Uterus (tissue), 2 donors: ENCODE measurements at regions not wholly inside any gene's neighbourhood (a gene's known extent, or its start where the extent isn't known, plus 50 kb on each side); places are given as distances from the start of the nearest gene placed in this dataset.
"Not testable (repeated sequence)": the region's sequence is repeated elsewhere in the genome, so short reads cannot be mapped to it uniquely, and the experiment has no call there.

Source experiments
- POLR2A ChIP-seq, 2 donors: fragments of 450-650 bp; IDR thresholded peaks; one replicate each; pipeline ENCODE4 v1.6.1; 2016; ENCODE audit warnings: antibody characterized with exemption in 2 of 2, mild to moderate bottlenecking in 1 of 2, moderate library complexity in 1 of 2
- TF ChIP-seq, protein P1 (sequence below), 4 experiments: fragments of 200-600 bp in 2 of 4; fragments of 450-650 bp in 2 of 4; sonication (generic) in 2 of 4; IDR thresholded peaks; one replicate each; pipeline ENCODE4 v1.5.1; 2016 to 2019; ENCODE audit warnings: antibody characterized with exemption in 4 of 4, mild to moderate bottlenecking in 2 of 4, moderate library complexity in 1 of 4

DNA sequence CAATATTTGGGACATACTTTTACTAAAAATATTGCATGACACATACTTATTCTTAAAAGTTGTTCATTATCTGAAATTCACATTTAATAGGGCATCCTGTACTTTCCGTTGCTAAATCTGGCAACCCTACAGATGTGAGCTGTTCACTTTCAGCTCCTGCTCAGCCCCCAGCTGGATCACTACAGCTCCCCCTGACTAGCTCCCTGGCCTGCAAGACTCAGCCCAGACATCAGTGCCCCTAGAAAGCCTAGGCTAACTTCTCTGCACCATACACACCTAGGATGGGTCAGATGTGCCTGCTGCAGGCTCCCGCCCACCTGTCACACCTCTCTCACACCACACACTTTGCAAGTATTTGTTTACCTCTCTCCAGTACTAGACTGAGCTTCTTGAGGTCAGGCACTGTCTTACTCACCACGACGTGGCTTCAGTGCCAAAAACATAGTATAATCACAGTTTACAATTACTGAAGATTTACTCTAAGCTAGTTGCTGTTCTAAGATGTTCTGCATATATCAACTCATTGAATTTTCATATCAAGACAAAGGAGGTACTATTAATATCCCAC lies 55.9 kb upstream of the WIPF3 start:
- TF ChIP-seq, protein P1, sequence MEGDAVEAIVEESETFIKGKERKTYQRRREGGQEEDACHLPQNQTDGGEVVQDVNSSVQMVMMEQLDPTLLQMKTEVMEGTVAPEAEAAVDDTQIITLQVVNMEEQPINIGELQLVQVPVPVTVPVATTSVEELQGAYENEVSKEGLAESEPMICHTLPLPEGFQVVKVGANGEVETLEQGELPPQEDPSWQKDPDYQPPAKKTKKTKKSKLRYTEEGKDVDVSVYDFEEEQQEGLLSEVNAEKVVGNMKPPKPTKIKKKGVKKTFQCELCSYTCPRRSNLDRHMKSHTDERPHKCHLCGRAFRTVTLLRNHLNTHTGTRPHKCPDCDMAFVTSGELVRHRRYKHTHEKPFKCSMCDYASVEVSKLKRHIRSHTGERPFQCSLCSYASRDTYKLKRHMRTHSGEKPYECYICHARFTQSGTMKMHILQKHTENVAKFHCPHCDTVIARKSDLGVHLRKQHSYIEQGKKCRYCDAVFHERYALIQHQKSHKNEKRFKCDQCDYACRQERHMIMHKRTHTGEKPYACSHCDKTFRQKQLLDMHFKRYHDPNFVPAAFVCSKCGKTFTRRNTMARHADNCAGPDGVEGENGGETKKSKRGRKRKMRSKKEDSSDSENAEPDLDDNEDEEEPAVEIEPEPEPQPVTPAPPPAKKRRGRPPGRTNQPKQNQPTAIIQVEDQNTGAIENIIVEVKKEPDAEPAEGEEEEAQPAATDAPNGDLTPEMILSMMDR (IDR thresholded peaks at IDR 0.05), result not testable (repeated sequence)
- not testable (repeated sequence) for TF ChIP-seq POLR2A (IDR thresholded peaks at IDR 0.05)
